BLaER1 treated with 17β-estradiol and CSF1 and Interleukin-3, amounts not matched to agents 10 nM and 100 nM (cell line): ENCODE measurements at regions not wholly inside any gene's neighbourhood (a gene's known extent, or its start where the extent isn't known, plus 50 kb on each side); places are given as distances from the start of the nearest gene placed in this dataset.
A peak's percentile ranks its signal among the peaks of the same experiment; 100 is the strongest.
"Not testable (repeated sequence)": the region's sequence is repeated elsewhere in the genome, so short reads cannot be mapped to it uniquely, and the experiment has no call there.

Source experiments
- H3K27ac ChIP-seq, 11 experiments: shearing (Covaris generic); formaldehyde crosslinking; 2 replicates each; pipeline ENCODE4 v1.8.1; 2022
- H3K27me3 ChIP-seq, 11 experiments: shearing (Covaris generic); formaldehyde crosslinking; 2 replicates each; pipeline ENCODE4 v1.8.1; 2022
- H3K36me3 ChIP-seq, 11 experiments: shearing (Covaris generic); formaldehyde crosslinking; 2 replicates each; pipeline ENCODE4 v1.8.1; 2022
- H3K4me1 ChIP-seq, 10 experiments: shearing (Covaris generic); formaldehyde crosslinking; 2 replicates each; pipeline ENCODE4 v1.8.1; 2022
- H3K4me2 ChIP-seq, 11 experiments: shearing (Covaris generic); formaldehyde crosslinking; 2 replicates each; pipeline ENCODE4 v1.8.1; 2022
- H3K4me3 ChIP-seq, 10 experiments: shearing (Covaris generic); formaldehyde crosslinking; 2 replicates each; pipeline ENCODE4 v1.8.1; 2022
- H3K9ac ChIP-seq, 11 experiments: shearing (Covaris generic); formaldehyde crosslinking; 2 replicates each; pipeline ENCODE4 v1.8.1; 2022
- H3K9me3 ChIP-seq, 11 experiments: shearing (Covaris generic); formaldehyde crosslinking; replicated peaks in 1 of 11; 2 replicates each; pipeline ENCODE4 v1.8.1; 2022
- H4K20me1 ChIP-seq, 11 experiments: shearing (Covaris generic); formaldehyde crosslinking; 2 replicates each; pipeline ENCODE4 v1.8.1; 2022
- Cebpa-rat ChIP-seq, 11 experiments: shearing (Covaris generic); IDR thresholded peaks; 2 replicates each; pipeline ENCODE4 v1.8.1; 2022

- Histone ChIP-seq H3K4me2 (no peak overlapping the region), H3K4me1 (no peaks in the 10 kb centered on the region), H3K9ac (no peak overlapping the region), H4K20me1 (no peaks in the 10 kb centered on the region), H3K27me3 (no peaks in the 10 kb centered on the region), H3K36me3 (no peaks in the 10 kb centered on the region), H3K4me3 (no peak overlapping the region), H3K9me3 (no peaks in the 10 kb centered on the region), H3K27ac (no peak overlapping the region)
- TF ChIP-seq Cebpa-rat (IDR thresholded peaks at IDR 0.05), result no peak
These were observed 475.8 kb upstream of the OLFM3 start for GRCh38 chr1:102472520-102472919.

GRCh38 chr1:102470767-102471166 lies 474.0 kb upstream of the OLFM3 start:
- no peaks in the 10 kb centered on the region for H3K4me1 ChIP-seq
- no peaks in the 10 kb centered on the region for H3K36me3 ChIP-seq
- H3K4me3 ChIP-seq, result no peak overlapping the region
- H4K20me1 ChIP-seq, result no peaks in the 10 kb centered on the region
- H3K9ac ChIP-seq, result no peak overlapping the region
- no peak for TF ChIP-seq Cebpa-rat (IDR thresholded peaks at IDR 0.05)
- H3K27me3 ChIP-seq, result no peaks in the 10 kb centered on the region
- no peaks in the 10 kb centered on the region for H3K9me3 ChIP-seq
- H3K27ac ChIP-seq, result no peak overlapping the region
- H3K4me2 ChIP-seq, result no peak overlapping the region

GRCh38 chr1:102466487-102466886 lies 469.8 kb upstream of the OLFM3 start:
- Histone ChIP-seq H3K9me3 (no peaks in the 10 kb centered on the region), H3K27me3 (no peaks in the 10 kb centered on the region), H3K36me3 (no peaks in the 10 kb centered on the region), H3K9ac (no peak overlapping the region), H3K4me2 (no peak overlapping the region), H3K4me3 (no peak overlapping the region), H4K20me1 (no peaks in the 10 kb centered on the region), H3K4me1 (no peaks in the 10 kb centered on the region), H3K27ac (no peak overlapping the region)
- no peak for TF ChIP-seq Cebpa-rat (IDR thresholded peaks at IDR 0.05)

GRCh38 chr1:102463328-102463727 lies 466.6 kb upstream of the OLFM3 start:
- Histone ChIP-seq H3K4me1 (no peaks in the 10 kb centered on the region), H3K27me3 (no peaks in the 10 kb centered on the region), H3K9me3 (no peaks in the 10 kb centered on the region), H3K36me3 (no peaks in the 10 kb centered on the region), H4K20me1 (no peaks in the 10 kb centered on the region), H3K4me2 (no peak overlapping the region), H3K4me3 (no peak overlapping the region), H3K9ac (no peak overlapping the region), H3K27ac (no peak overlapping the region)
- TF ChIP-seq Cebpa-rat (IDR thresholded peaks at IDR 0.05), result no peak

- not testable (repeated sequence) for H3K27ac ChIP-seq, H4K20me1 ChIP-seq, H3K9ac ChIP-seq, H3K4me2 ChIP-seq, H3K36me3 ChIP-seq, H3K4me3 ChIP-seq, H3K27me3 ChIP-seq, H3K4me1 ChIP-seq
- H3K9me3 ChIP-seq, result peaks cover 0 to 30% (median 7%) of the 10 kb centered on the region in 11 experiments; a peak in 13 of 22 replicates
These were observed 445.6 kb upstream of the OLFM3 start for GRCh38 chr1:102442317-102442716.

- no peak for TF ChIP-seq Cebpa-rat (IDR thresholded peaks at IDR 0.05)
- no peak overlapping the region for H3K4me3 ChIP-seq
- H3K9ac ChIP-seq, result no peak overlapping the region
- H3K9me3 ChIP-seq, result peaks cover 0 to 22% (median 6%) of the 10 kb centered on the region in 11 experiments; a peak in 9 of 22 replicates
- H3K4me2 ChIP-seq, result no peak overlapping the region
- H3K27me3 ChIP-seq, result no peaks in the 10 kb centered on the region
- no peaks in the 10 kb centered on the region for H3K36me3 ChIP-seq
- H3K4me1 ChIP-seq, result no peaks in the 10 kb centered on the region
- no peaks in the 10 kb centered on the region for H4K20me1 ChIP-seq
- H3K27ac ChIP-seq, result no peak overlapping the region
These were observed 438.8 kb upstream of the OLFM3 start for GRCh38 chr1:102435483-102435882.

- no peaks in the 10 kb centered on the region for H3K27me3 ChIP-seq
- H3K27ac ChIP-seq, result peak overlapping the region in 3 of 11 experiments; percentile 15 to 35 (median 31); a peak in 4 of 22 replicates
- no peak overlapping the region for H3K4me2 ChIP-seq
- TF ChIP-seq Cebpa-rat (IDR thresholded peaks at IDR 0.05), result no peak
- H3K4me3 ChIP-seq, result no peak overlapping the region
- peaks cover 0 to 16% (median 6%) of the 10 kb centered on the region in 11 experiments; a peak in 9 of 22 replicates for H3K9me3 ChIP-seq
- H3K36me3 ChIP-seq, result no peaks in the 10 kb centered on the region
- no peaks in the 10 kb centered on the region for H4K20me1 ChIP-seq
- H3K9ac ChIP-seq, result no peak overlapping the region
- H3K4me1 ChIP-seq, result no peaks in the 10 kb centered on the region
These were observed 437.7 kb upstream of the OLFM3 start for GRCh38 chr1:102434421-102434820.

- Histone ChIP-seq H3K27me3 (no peaks in the 10 kb centered on the region), H3K4me3 (no peak overlapping the region), H3K27ac (no peak overlapping the region), H3K9ac (no peak overlapping the region), H4K20me1 (no peaks in the 10 kb centered on the region), H3K36me3 (no peaks in the 10 kb centered on the region), H3K4me2 (no peak overlapping the region), H3K4me1 (no peaks in the 10 kb centered on the region), H3K9me3 (peaks cover 0 to 16% (median 6%) of the 10 kb centered on the region in 11 experiments; a peak in 9 of 22 replicates)
- TF ChIP-seq Cebpa-rat (IDR thresholded peaks at IDR 0.05), result no peak
These were observed 434.5 kb upstream of the OLFM3 start for GRCh38 chr1:102431253-102431652.

GRCh38 chr1:102420034-102420433 lies 423.3 kb upstream of the OLFM3 start:
- no peaks in the 10 kb centered on the region for H4K20me1 ChIP-seq
- H3K4me3 ChIP-seq, result no peak overlapping the region
- no peaks in the 10 kb centered on the region for H3K4me1 ChIP-seq
- H3K9me3 ChIP-seq, result no peaks in the 10 kb centered on the region
- no peak for TF ChIP-seq Cebpa-rat (IDR thresholded peaks at IDR 0.05)
- H3K27me3 ChIP-seq, result no peaks in the 10 kb centered on the region
- no peaks in the 10 kb centered on the region for H3K36me3 ChIP-seq
- H3K9ac ChIP-seq, result no peak overlapping the region
- H3K27ac ChIP-seq, result no peak overlapping the region
- no peak overlapping the region for H3K4me2 ChIP-seq
